Spinal cord (tissue), 9 donors: ENCODE measurements at regions not wholly inside any gene's neighbourhood (a gene's known extent, or its start where the extent isn't known, plus 50 kb on each side); places are given as distances from the start of the nearest gene placed in this dataset.

ENCODE experiments used
- DNase-seq, 6 donors: peaks; one replicate each; pipeline versions ENCODE4 v3.0.0 to v3.0.0-alpha.2; 2013 to 2015; ENCODE audit warnings: low spot score in 6 of 6, low read depth in 4 of 6
- H3K27ac ChIP-seq: one replicate; pipeline ENCODE4 v1.5.1; 2013; ENCODE audit warnings: low read depth, low read length, control low read depth
- H3K27me3 ChIP-seq: one replicate; pipeline ENCODE4 v1.6.1; 2013; ENCODE audit warnings: low read length; ENCODE audit not compliant: control insufficient read depth, insufficient read depth
- H3K36me3 ChIP-seq: one replicate; pipeline ENCODE4 v1.6.1; 2013; ENCODE audit warnings: low read length; ENCODE audit not compliant: control insufficient read depth, insufficient read depth
- H3K4me1 ChIP-seq: one replicate; pipeline ENCODE4 v1.6.1; 2013; ENCODE audit warnings: low read length; ENCODE audit not compliant: control insufficient read depth, insufficient read depth
- H3K4me3 ChIP-seq: one replicate; pipeline ENCODE4 v1.5.1; 2013; ENCODE audit warnings: low read depth, low read length, control low read depth
- H3K9me3 ChIP-seq: one replicate; pipeline ENCODE4 v1.6.1; 2013; ENCODE audit warnings: low read length; ENCODE audit not compliant: control insufficient read depth, insufficient read depth
- WGBS: methylation state at CpG from one replicate; pipeline ENCODE4 v1.1.5; 2013; ENCODE audit warnings: missing lambda C conversion rate; ENCODE audit not compliant: insufficient coverage; 5-methylcytosine and 5-hydroxymethylcytosine counted together
- donor health status: healthy.

- no peak overlapping the region for H3K4me3 ChIP-seq
- H3K9me3 ChIP-seq: peaks cover 3% of the 10 kb centered on the region
- H3K36me3 ChIP-seq: no peaks in the 10 kb centered on the region
- no peak for DNase-seq
- no peak overlapping the region for H3K27ac ChIP-seq
- no peaks in the 10 kb centered on the region for H3K27me3 ChIP-seq
- H3K4me1 ChIP-seq: no peaks in the 10 kb centered on the region
Observed at GRCh38 chr11:110890995-110891394, 178.8 kb upstream of the ARHGAP20 start.

GRCh38 chr11:110886288-110886970, 174.2 kb upstream of the ARHGAP20 start:
- no CpG with 5 or more reads among the region's 3 CpGs for WGBS
- H3K36me3 ChIP-seq: no peaks in the 10 kb centered on the region
- peak in 1 of 6 donors; percentile 80 for DNase-seq
- H3K27ac ChIP-seq: no peak overlapping the region
- H3K4me3 ChIP-seq: no peak overlapping the region
- H3K4me1 ChIP-seq: peaks cover 4% of the 10 kb centered on the region
- no peaks in the 10 kb centered on the region for H3K9me3 ChIP-seq
- no peaks in the 10 kb centered on the region for H3K27me3 ChIP-seq

GRCh38 chr11:110883256-110883655, 171.0 kb upstream of the ARHGAP20 start:
- Histone ChIP-seq H3K9me3 (no peaks in the 10 kb centered on the region), H3K4me1 (peaks cover 4% of the 10 kb centered on the region), H3K4me3 (no peak overlapping the region), H3K36me3 (no peaks in the 10 kb centered on the region), H3K27me3 (no peaks in the 10 kb centered on the region), H3K27ac (no peak overlapping the region)
- WGBS: 17% methylated on average over 3 of the region's 3 CpGs
- peak in 3 of 6 donors; percentile 22 to 59 (median 53) for DNase-seq

- Histone ChIP-seq H3K9me3 (no peaks in the 10 kb centered on the region), H3K27me3 (no peaks in the 10 kb centered on the region), H3K36me3 (no peaks in the 10 kb centered on the region), H3K4me3 (no peak overlapping the region), H3K27ac (no peak overlapping the region), H3K4me1 (peaks cover 2% of the 10 kb centered on the region)
- no peak for DNase-seq
- no CpG with 5 or more reads among the region's 1 CpG for WGBS
Observed at GRCh38 chr11:110878513-110878912, 166.3 kb upstream of the ARHGAP20 start.

- 40% methylated on average over 2 of the region's 5 CpGs for WGBS
- Histone ChIP-seq H3K27me3 (no peaks in the 10 kb centered on the region), H3K9me3 (no peaks in the 10 kb centered on the region), H3K4me3 (no peak overlapping the region), H3K27ac (peak overlapping the region; percentile 49), H3K4me1 (no peaks in the 10 kb centered on the region), H3K36me3 (no peaks in the 10 kb centered on the region)
- DNase-seq: peak in 1 of 6 donors; percentile 30
Observed at GRCh38 chr11:110874437-110875030, 162.3 kb upstream of the ARHGAP20 start.

- DNase-seq: no peak
- Histone ChIP-seq H3K27ac (no peak overlapping the region), H3K27me3 (no peaks in the 10 kb centered on the region), H3K36me3 (no peaks in the 10 kb centered on the region), H3K4me1 (no peaks in the 10 kb centered on the region), H3K4me3 (no peak overlapping the region), H3K9me3 (no peaks in the 10 kb centered on the region)
- WGBS: no CpG with 5 or more reads among the region's 1 CpG
Observed at GRCh38 chr11:110873975-110874374, 161.7 kb upstream of the ARHGAP20 start.

- DNase-seq: no peak
- H3K4me1 ChIP-seq: no peaks in the 10 kb centered on the region
- 73% methylated on average over 4 of the region's 5 CpGs for WGBS
Observed at GRCh38 chr11:110870816-110871522, 158.7 kb upstream of the ARHGAP20 start.

GRCh38 chr11:110867951-110868350, 155.7 kb upstream of the ARHGAP20 start:
- WGBS: no CpG with 5 or more reads among the region's 4 CpGs
- no peaks in the 10 kb centered on the region for H3K36me3 ChIP-seq
- no peaks in the 10 kb centered on the region for H3K27me3 ChIP-seq
- no peaks in the 10 kb centered on the region for H3K9me3 ChIP-seq
- H3K4me3 ChIP-seq: no peak overlapping the region
- H3K4me1 ChIP-seq: no peaks in the 10 kb centered on the region
- no peak for DNase-seq
- no peak overlapping the region for H3K27ac ChIP-seq

More at GRCh38 chr11:110870816-110871522, 158.7 kb upstream of the ARHGAP20 start:
- H3K27me3 ChIP-seq: no peaks in the 10 kb centered on the region
- H3K9me3 ChIP-seq: no peaks in the 10 kb centered on the region
- H3K4me3 ChIP-seq: no peak overlapping the region
- no peaks in the 10 kb centered on the region for H3K36me3 ChIP-seq
- H3K27ac ChIP-seq: no peak overlapping the region

GRCh38 chr11:110866081-110866480, 153.8 kb upstream of the ARHGAP20 start:
- H3K27me3 ChIP-seq: no peaks in the 10 kb centered on the region
- no peak overlapping the region for H3K4me3 ChIP-seq
- no peaks in the 10 kb centered on the region for H3K36me3 ChIP-seq
- WGBS: 48% methylated on average over 3 of the region's 4 CpGs
- H3K27ac ChIP-seq: no peak overlapping the region
- peak in 1 of 6 donors; percentile 36 for DNase-seq
- no peaks in the 10 kb centered on the region for H3K9me3 ChIP-seq
- H3K4me1 ChIP-seq: no peaks in the 10 kb centered on the region
